Rectal smooth muscle tissue (tissue), 1 donor: ENCODE measurements at regions not wholly inside any gene's neighbourhood (a gene's known extent, or its start where the extent isn't known, plus 50 kb on each side); places are given as distances from the start of the nearest gene placed in this dataset.
"Not testable (repeated sequence)": the region's sequence is repeated elsewhere in the genome, so short reads cannot be mapped to it uniquely, and the experiment has no call there.

Experiments used
- H3K27ac ChIP-seq: one replicate; pipeline ENCODE4 v1.7.0; 2013; ENCODE audit warnings: low read depth, low read length, inconsistent platforms
- H3K27me3 ChIP-seq: one replicate; pipeline ENCODE4 v1.7.0; 2013; ENCODE audit warnings: low read length; ENCODE audit not compliant: control insufficient read depth, insufficient read depth
- H3K36me3 ChIP-seq: one replicate; pipeline ENCODE4 v1.7.0; 2013; ENCODE audit warnings: low read length; ENCODE audit not compliant: control insufficient read depth, insufficient read depth
- H3K4me1 ChIP-seq: one replicate; pipeline ENCODE4 v1.7.0; 2013; ENCODE audit warnings: low read length; ENCODE audit not compliant: control insufficient read depth, insufficient read depth
- H3K4me3 ChIP-seq: one replicate; pipeline ENCODE4 v1.7.0; 2013; ENCODE audit warnings: low read length
- H3K9ac ChIP-seq: one replicate; pipeline ENCODE4 v1.7.0; 2013; ENCODE audit warnings: low read length

- Histone ChIP-seq H3K4me1 (no peaks in the 10 kb centered on the region), H3K36me3 (no peaks in the 10 kb centered on the region), H3K9ac (no peak overlapping the region), H3K27me3 (no peaks in the 10 kb centered on the region), H3K27ac (no peak overlapping the region), H3K4me3 (no peak overlapping the region)
Measured at GRCh38 chr14:106218174-106218573, 691.8 kb downstream of the TMEM121 start.

DNA sequence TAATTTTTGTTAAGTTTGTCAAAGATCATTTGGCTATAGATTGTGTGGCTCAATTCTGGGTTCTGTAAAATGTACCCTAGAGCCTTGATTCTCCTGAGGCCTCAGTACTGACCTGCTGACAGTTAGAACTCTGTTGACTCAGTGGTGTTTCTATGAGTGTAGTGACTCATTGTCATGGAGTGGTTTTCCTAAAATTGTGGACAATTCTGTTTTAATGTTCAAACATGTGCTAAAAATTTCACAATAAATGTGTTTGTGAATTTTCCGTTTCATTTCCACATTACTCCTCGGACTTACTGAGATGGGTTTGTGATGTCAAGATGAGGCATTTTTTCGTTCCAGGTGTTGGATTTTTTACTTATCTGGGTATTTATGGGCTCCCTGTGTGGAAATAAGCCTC lies 695.9 kb downstream of the TMEM121 start:
- Histone ChIP-seq H3K27me3 (no peaks in the 10 kb centered on the region), H3K27ac (no peak overlapping the region), H3K4me3 (no peak overlapping the region), H3K4me1 (no peaks in the 10 kb centered on the region), H3K9ac (no peak overlapping the region), H3K36me3 (no peaks in the 10 kb centered on the region)

DNA sequence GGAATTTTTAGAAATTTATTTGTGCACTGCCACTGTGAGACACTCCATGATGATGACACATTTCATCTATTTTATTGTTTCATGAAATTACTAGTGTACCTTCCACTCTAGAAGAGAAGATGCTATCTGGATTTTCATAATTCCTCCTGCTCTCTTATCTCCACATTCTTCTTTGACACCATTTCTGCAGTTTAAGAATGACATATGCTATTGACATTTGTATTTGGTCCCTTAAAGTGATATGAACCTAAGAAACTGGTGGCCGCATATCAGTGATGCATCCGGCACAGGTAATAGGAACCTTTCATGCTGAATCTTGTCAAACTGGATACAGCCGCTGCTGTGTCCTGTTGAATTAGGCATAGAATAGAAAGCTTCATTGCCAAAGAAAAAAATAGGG lies 696.3 kb downstream of the TMEM121 start:
- Histone ChIP-seq H3K4me1 (no peaks in the 10 kb centered on the region), H3K27me3 (no peaks in the 10 kb centered on the region)

DNA sequence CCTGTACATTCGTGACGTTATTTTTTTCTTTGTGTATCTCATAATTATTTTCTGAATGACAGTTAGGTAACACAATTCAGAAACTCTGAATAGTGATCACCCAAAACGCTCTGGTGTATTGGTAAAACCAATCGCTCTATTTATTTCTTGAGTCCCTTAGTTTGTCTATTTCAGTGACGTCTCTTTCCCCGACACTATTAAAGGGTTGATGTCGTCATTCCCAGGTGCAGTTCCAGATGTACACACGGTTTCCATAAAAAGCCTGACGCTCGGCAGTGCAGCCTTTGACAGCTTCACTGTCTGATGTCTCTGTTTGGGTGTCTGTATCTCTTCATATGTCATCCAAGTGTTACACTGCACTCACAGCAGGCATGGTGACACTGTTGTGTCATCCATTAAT lies 701.4 kb downstream of the TMEM121 start:
- Histone ChIP-seq H3K4me3 (no peak overlapping the region), H3K27me3 (no peaks in the 10 kb centered on the region), H3K36me3 (no peaks in the 10 kb centered on the region), H3K27ac (no peak overlapping the region), H3K9ac (no peak overlapping the region), H3K4me1 (no peaks in the 10 kb centered on the region)

More for the DNA sequence above, 696.3 kb downstream of the TMEM121 start:
- Histone ChIP-seq H3K36me3 (no peaks in the 10 kb centered on the region), H3K9ac (no peak overlapping the region), H3K4me3 (no peak overlapping the region), H3K27ac (no peak overlapping the region)

- H3K9ac ChIP-seq = no peak overlapping the region
- no peak overlapping the region for H3K27ac ChIP-seq
- no peaks in the 10 kb centered on the region for H3K4me1 ChIP-seq
- no peaks in the 10 kb centered on the region for H3K27me3 ChIP-seq
- H3K36me3 ChIP-seq = no peaks in the 10 kb centered on the region
- H3K4me3 ChIP-seq = no peak overlapping the region
Measured at GRCh38 chr14:106228541-106229158, 702.3 kb downstream of the TMEM121 start.

DNA sequence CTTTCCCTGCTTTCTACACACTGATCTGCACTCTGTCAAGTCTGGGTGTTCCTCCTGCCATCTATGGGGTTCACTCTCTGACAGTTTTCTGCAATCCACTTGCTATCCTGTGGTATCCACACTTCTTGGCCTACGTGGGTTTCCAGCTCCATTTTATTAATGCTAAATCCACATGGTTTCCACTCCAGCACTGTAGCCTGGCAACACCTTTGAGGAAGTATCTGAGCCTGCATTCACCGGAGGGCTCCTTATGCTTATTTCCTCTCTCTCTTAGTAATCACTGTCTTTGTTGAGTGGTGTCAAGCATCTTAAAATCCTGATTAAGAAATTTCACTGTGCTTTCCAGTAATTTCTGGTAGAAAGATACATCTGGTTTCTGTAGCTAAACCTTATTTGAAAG lies 703.7 kb downstream of the TMEM121 start:
- Histone ChIP-seq H3K27ac (no peak overlapping the region), H3K27me3 (no peaks in the 10 kb centered on the region), H3K4me3 (no peak overlapping the region), H3K36me3 (no peaks in the 10 kb centered on the region), H3K4me1 (no peaks in the 10 kb centered on the region), H3K9ac (no peak overlapping the region)

DNA sequence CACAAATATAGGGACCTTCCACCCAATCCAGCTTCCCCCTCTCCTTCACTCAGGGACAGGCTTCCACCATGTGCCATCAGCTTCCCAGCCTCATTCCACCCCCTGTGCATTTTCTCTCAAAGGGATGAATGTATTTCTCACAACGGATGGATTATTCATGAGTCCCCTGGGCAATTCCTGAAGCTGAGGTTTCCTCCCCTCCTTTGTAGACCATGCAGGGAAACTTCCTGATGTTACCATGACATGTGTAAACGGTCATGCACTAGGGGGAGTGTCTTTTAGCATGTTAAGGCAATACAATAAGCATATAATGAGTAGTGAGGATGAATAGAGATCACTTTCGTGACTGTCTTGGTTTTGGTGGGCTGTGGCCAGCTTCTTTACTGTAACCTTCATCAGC lies 706.8 kb downstream of the TMEM121 start:
- H3K27ac ChIP-seq, H3K36me3 ChIP-seq, H3K27me3 ChIP-seq: not testable (repeated sequence)

GRCh38 chr14:106234525-106235254 lies 708.3 kb downstream of the TMEM121 start:
- not testable (repeated sequence) for H3K27me3 ChIP-seq, H3K9ac ChIP-seq, H3K4me3 ChIP-seq, H3K36me3 ChIP-seq, H3K27ac ChIP-seq, H3K4me1 ChIP-seq

More for the DNA sequence above, 706.8 kb downstream of the TMEM121 start:
- not testable (repeated sequence) for H3K4me1 ChIP-seq, H3K4me3 ChIP-seq, H3K9ac ChIP-seq

GRCh38 chr14:106235356-106236159 lies 709.2 kb downstream of the TMEM121 start:
- Histone ChIP-seq H3K4me1 (no peaks in the 10 kb centered on the region), H3K27ac (no peak overlapping the region), H3K36me3 (no peaks in the 10 kb centered on the region), H3K9ac (no peak overlapping the region), H3K27me3 (no peaks in the 10 kb centered on the region), H3K4me3 (no peak overlapping the region)

GRCh38 chr14:106248321-106249192 lies 722.2 kb downstream of the TMEM121 start:
- no peaks in the 10 kb centered on the region for H3K36me3 ChIP-seq
- H3K9ac ChIP-seq = no peak overlapping the region
- H3K4me1 ChIP-seq = no peaks in the 10 kb centered on the region
- no peak overlapping the region for H3K4me3 ChIP-seq
- no peaks in the 10 kb centered on the region for H3K27me3 ChIP-seq
- H3K27ac ChIP-seq = no peak overlapping the region

DNA sequence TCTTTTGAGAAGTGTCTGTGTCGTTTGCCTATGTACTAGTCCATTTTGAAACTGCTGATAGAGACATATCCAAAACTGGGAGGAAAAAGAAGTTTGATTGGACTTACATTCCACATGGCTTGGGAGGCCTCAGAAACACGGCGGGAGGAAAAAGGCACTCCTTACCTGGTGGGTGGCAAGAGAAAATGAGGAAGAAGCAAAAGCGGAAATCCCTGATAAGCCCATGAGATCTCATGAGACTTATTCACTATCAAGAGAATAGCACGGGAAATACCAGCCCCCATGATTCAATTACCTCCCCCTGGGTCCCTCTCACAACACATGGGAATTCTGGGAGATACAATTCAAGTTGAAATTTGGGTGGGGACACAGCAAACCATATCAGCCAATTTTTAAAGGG lies 727.6 kb downstream of the TMEM121 start:
- not testable (repeated sequence) for H3K4me1 ChIP-seq, H3K27me3 ChIP-seq, H3K36me3 ChIP-seq, H3K27ac ChIP-seq, H3K9ac ChIP-seq, H3K4me3 ChIP-seq

GRCh38 chr14:106257569-106257994 lies 731.2 kb downstream of the TMEM121 start:
- H3K27ac ChIP-seq, H3K4me3 ChIP-seq: not testable (repeated sequence)

More at GRCh38 chr14:106257569-106257994, 731.2 kb downstream of the TMEM121 start:
- not testable (repeated sequence) for H3K9ac ChIP-seq, H3K27me3 ChIP-seq, H3K4me1 ChIP-seq, H3K36me3 ChIP-seq
